ENCODE measurements at regions not wholly inside any gene's neighbourhood (a gene's known extent, or its start where the extent isn't known, plus 50 kb on each side); places are given as distances from the start of the nearest gene placed in this dataset.

DNA sequence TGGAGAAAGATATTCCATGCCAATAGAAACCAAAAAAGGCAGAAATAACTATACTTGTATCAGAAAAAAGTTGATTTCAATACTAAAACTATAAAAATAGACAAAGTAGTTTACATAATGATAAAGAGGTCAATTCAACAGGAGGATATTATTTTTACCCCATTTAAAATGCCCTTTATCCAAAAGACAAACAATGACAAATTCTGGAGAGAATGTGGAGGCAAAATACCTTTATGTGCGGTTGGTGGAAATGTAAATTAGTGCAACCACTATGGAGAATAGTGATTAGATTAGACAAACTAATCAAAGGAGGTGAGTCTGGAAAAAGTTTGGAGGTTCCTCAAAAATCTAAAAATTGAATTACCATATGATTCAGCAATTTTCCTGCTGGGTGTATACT, 1262.3 kb downstream of the GRIK2 start:
- DNase-seq, result no peak
- intact Hi-C loops (cut with DNase I), result no loop called here
- Histone ChIP-seq H3K27me3 (no peaks in the 10 kb centered on the region), H3K4me1 (no peaks in the 10 kb centered on the region), H3K9me3 (peaks cover 0 to 2% (median 0%) of the 10 kb centered on the region in 4 donors), H3K27ac (no peak overlapping the region), H3K4me3 (no peak overlapping the region), H3K36me3 (no peaks in the 10 kb centered on the region)
- TF ChIP-seq POLR2AphosphoS5 (IDR thresholded peaks at IDR 0.05) (no peak), EP300 (IDR thresholded peaks at IDR 0.05) (no peak), POLR2A (IDR thresholded peaks at IDR 0.05) (no peak)
- TF ChIP-seq, protein P1, sequence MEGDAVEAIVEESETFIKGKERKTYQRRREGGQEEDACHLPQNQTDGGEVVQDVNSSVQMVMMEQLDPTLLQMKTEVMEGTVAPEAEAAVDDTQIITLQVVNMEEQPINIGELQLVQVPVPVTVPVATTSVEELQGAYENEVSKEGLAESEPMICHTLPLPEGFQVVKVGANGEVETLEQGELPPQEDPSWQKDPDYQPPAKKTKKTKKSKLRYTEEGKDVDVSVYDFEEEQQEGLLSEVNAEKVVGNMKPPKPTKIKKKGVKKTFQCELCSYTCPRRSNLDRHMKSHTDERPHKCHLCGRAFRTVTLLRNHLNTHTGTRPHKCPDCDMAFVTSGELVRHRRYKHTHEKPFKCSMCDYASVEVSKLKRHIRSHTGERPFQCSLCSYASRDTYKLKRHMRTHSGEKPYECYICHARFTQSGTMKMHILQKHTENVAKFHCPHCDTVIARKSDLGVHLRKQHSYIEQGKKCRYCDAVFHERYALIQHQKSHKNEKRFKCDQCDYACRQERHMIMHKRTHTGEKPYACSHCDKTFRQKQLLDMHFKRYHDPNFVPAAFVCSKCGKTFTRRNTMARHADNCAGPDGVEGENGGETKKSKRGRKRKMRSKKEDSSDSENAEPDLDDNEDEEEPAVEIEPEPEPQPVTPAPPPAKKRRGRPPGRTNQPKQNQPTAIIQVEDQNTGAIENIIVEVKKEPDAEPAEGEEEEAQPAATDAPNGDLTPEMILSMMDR (IDR thresholded peaks at IDR 0.05), result no peak
- WGBS, 2 donors, result 75 to 90% methylated on average over 1 of the region's 1 CpG

DNA sequence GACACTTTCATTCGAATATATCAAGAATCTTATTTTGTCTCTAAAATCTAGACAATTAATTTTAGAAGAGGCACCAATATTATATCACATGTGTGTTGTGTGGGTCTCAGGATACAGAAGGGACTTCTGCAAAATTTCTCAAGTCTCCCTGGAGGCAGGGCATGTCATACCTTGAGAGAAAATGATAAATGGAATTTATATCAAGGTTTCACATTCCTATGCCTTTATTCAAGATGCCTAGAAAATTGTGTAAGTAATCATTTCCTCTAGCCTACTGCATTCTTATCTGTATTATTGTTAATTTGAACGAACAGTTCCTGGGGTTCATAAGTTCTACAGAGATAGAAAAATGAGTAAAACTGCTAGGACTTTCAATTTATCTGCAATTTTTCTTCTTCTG, 1247.9 kb downstream of the GRIK2 start:
- 75 to 78% methylated on average over 2 of the region's 2 CpGs for WGBS, 2 donors

DNA sequence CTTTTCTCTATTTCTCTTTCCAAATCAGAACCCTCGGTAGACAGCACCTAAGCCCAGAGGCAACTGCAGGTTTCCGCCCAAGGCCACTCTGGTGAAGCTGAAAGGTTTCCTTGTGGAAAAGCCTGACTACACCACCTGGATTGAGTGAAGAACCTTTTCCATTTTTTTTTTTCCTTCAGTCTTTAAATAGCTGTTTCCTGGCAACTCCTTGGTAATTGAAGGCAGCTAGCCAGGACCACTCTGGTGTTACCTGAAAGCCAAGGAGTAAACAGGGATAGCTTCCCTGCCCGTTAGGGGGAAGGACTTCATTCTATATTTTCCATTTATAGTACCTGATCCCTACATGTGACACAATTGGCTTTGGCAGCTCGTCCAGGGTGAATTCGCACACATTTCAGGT, 1238.4 kb downstream of the GRIK2 start:
- no peak overlapping the region for H3K4me3 ChIP-seq
- intact Hi-C loops (cut with DNase I), result no loop called here
- H3K27me3 ChIP-seq, result no peaks in the 10 kb centered on the region
- WGBS, 2 donors, result 85 to 91% methylated on average over 5 of the region's 5 CpGs
- H3K9me3 ChIP-seq, result no peaks in the 10 kb centered on the region
- no peaks in the 10 kb centered on the region for H3K36me3 ChIP-seq
- H3K27ac ChIP-seq, result no peak overlapping the region
- no peak for TF ChIP-seq EP300 (IDR thresholded peaks at IDR 0.05)
- TF ChIP-seq POLR2AphosphoS5 (IDR thresholded peaks at IDR 0.05), result no peak
- TF ChIP-seq, protein P1 (IDR thresholded peaks at IDR 0.05), result no peak
- TF ChIP-seq POLR2A (IDR thresholded peaks at IDR 0.05), result no peak
- DNase-seq, result no peak
- no peaks in the 10 kb centered on the region for H3K4me1 ChIP-seq

More for the DNA sequence above, 1247.9 kb downstream of the GRIK2 start:
- DNase-seq, result no peak
- H3K27ac ChIP-seq, result no peak overlapping the region
- no peak overlapping the region for H3K4me3 ChIP-seq
- no peaks in the 10 kb centered on the region for H3K27me3 ChIP-seq
- TF ChIP-seq EP300 (IDR thresholded peaks at IDR 0.05) (no peak), POLR2A (IDR thresholded peaks at IDR 0.05) (no peak), POLR2AphosphoS5 (IDR thresholded peaks at IDR 0.05) (no peak)
- TF ChIP-seq, protein P1 (IDR thresholded peaks at IDR 0.05), result no peak
- intact Hi-C loops (cut with DNase I), result no loop called here
- H3K36me3 ChIP-seq, result no peaks in the 10 kb centered on the region
- no peaks in the 10 kb centered on the region for H3K9me3 ChIP-seq
- H3K4me1 ChIP-seq, result no peaks in the 10 kb centered on the region

DNA sequence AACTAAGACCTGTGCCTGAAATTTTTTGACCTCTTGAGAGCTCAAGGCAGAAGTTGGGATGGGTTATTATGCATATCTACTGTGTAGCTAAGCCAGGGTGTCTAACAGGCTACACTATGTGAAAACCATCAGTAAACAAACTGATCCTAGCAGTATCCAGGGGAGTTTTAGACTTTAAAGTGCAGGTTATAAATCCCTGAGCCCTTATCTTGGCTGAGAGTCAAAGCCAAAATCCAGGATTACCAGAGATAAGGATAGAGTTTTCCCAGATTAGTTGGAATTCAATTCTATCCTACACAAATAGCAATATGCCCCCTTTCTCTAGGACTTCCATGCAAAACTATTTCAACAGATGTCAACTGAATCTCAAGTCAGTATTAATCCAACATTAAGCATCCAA, 1229.7 kb downstream of the GRIK2 start:
- H3K36me3 ChIP-seq, result no peaks in the 10 kb centered on the region
- no peaks in the 10 kb centered on the region for H3K9me3 ChIP-seq
- intact Hi-C loops (cut with DNase I), result no loop called here
- DNase-seq, result no peak
- no peak overlapping the region for H3K4me3 ChIP-seq
- H3K27me3 ChIP-seq, result no peaks in the 10 kb centered on the region
- TF ChIP-seq, protein P1 (IDR thresholded peaks at IDR 0.05), result no peak
- TF ChIP-seq POLR2AphosphoS5 (IDR thresholded peaks at IDR 0.05) (no peak), POLR2A (IDR thresholded peaks at IDR 0.05) (no peak), EP300 (IDR thresholded peaks at IDR 0.05) (no peak)
- no peaks in the 10 kb centered on the region for H3K4me1 ChIP-seq
- no peak overlapping the region for H3K27ac ChIP-seq

DNA sequence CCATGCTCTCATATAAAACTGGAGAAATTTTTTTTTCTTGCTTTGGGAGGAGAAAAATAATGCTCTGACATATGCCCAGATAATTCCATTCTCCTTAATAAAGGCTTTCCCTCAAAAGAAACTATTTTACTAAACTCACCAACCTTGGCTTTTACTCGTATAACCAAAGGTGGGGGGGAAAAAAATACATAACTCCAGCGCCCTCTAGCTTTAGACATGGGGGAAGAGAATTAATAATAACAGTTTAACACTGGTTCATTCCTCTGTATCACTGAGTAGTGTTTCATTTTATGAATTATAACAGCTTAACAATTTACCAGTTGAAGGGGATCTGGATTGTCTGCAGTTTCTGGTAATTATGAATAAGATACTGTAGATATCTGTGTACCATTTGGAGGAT, 1226.1 kb downstream of the GRIK2 start:
- H3K36me3 ChIP-seq, result no peaks in the 10 kb centered on the region
- no peaks in the 10 kb centered on the region for H3K9me3 ChIP-seq
- H3K4me3 ChIP-seq, result no peak overlapping the region
- H3K27me3 ChIP-seq, result no peaks in the 10 kb centered on the region
- no peaks in the 10 kb centered on the region for H3K4me1 ChIP-seq
- no peak overlapping the region for H3K27ac ChIP-seq
- TF ChIP-seq, protein P1 (IDR thresholded peaks at IDR 0.05), result no peak
- no peak for TF ChIP-seq EP300 (IDR thresholded peaks at IDR 0.05)
- no peak for TF ChIP-seq POLR2AphosphoS5 (IDR thresholded peaks at IDR 0.05)
- TF ChIP-seq POLR2A (IDR thresholded peaks at IDR 0.05), result no peak
- 0 to 1% methylated on average over 2 of the region's 2 CpGs for WGBS, 2 donors
- DNase-seq, result no peak
- intact Hi-C loops (cut with DNase I), result no loop called here
